ENCODE measurements at regions not wholly inside any gene's neighbourhood (a gene's known extent, or its start where the extent isn't known, plus 50 kb on each side); places are given as distances from the start of the nearest gene placed in this dataset.

- no peak for ATAC-seq
- H3K27ac ChIP-seq (ENCODE audit: low read length), result no peak overlapping the region
- intact Hi-C loops (cut with micrococcal nuclease; ENCODE audit: unreplicated experiment) (no loop called here), in situ Hi-C loops (cut with HindIII; ENCODE audit: low pct_unique_long_range_greater_than_20kb, low sequenced_read_pairs) (no loop called here)
- DNase-seq (ENCODE audit: low read depth, low spot score), result no peak
- no peak overlapping the region for H3K4me3 ChIP-seq (ENCODE audit: low read depth in 2 of 2, low read length in 2 of 2)
- CTCF ChIA-PET, result no interaction called here
- no peaks in the 10 kb centered on the region for H3K27me3 ChIP-seq (ENCODE audit: control insufficient read depth, insufficient read depth, low read length)
- H3K9me3 ChIP-seq (ENCODE audit: control insufficient read depth, insufficient read depth, low read depth, low read length), result no peaks in the 10 kb centered on the region
- no peaks in the 10 kb centered on the region for H3K4me1 ChIP-seq (ENCODE audit: control insufficient read depth, insufficient read depth, low read length)
- no peaks in the 10 kb centered on the region for H3K36me3 ChIP-seq (ENCODE audit: control insufficient read depth, insufficient read depth, low read length)
- no TSS peak for BruUV-seq (replicated peaks)
- POLR2A ChIA-PET, result no interaction called here
- TF ChIP-seq POLR2AphosphoS5 (IDR thresholded peaks at IDR 0.05; ENCODE audit: low read depth, low read length) (no peak), CTCF (IDR thresholded peaks at IDR 0.05) (no peak), TCF7L2 (IDR thresholded peaks at IDR 0.05; ENCODE audit: low read depth, low read length) (no peak), REST (IDR thresholded peaks at IDR 0.05; ENCODE audit: insufficient read depth in 1 of 2, low read depth in 2 of 2, low read length in 1 of 2) (no peak), SIN3A (IDR thresholded peaks at IDR 0.05; ENCODE audit: borderline replicate concordance, insufficient read depth, low read depth, low read length) (no peak)
Measured at GRCh38 chr4:66300336-66300934, 630.1 kb upstream of the EPHA5 start.

- intact Hi-C loops (cut with micrococcal nuclease; ENCODE audit: unreplicated experiment), result no loop called here
Measured at GRCh38 chr4:66298569-66298968, 628.3 kb upstream of the EPHA5 start.

More at GRCh38 chr4:66298569-66298968, 628.3 kb upstream of the EPHA5 start:
- no TSS peak for BruUV-seq (replicated peaks)
- ATAC-seq (no peak), DNase-seq (ENCODE audit: low read depth, low spot score) (no peak)
- no peaks in the 10 kb centered on the region for H3K36me3 ChIP-seq (ENCODE audit: control insufficient read depth, insufficient read depth, low read length)
- TF ChIP-seq REST (IDR thresholded peaks at IDR 0.05; ENCODE audit: insufficient read depth in 1 of 2, low read depth in 2 of 2, low read length in 1 of 2), result no peak
- no peak for TF ChIP-seq CTCF (IDR thresholded peaks at IDR 0.05)
- no peak for TF ChIP-seq TCF7L2 (IDR thresholded peaks at IDR 0.05; ENCODE audit: low read depth, low read length)
- TF ChIP-seq POLR2AphosphoS5 (IDR thresholded peaks at IDR 0.05; ENCODE audit: low read depth, low read length), result no peak
- TF ChIP-seq SIN3A (IDR thresholded peaks at IDR 0.05; ENCODE audit: borderline replicate concordance, insufficient read depth, low read depth, low read length), result no peak
- H3K27ac ChIP-seq (ENCODE audit: low read length), result no peak overlapping the region
- no peaks in the 10 kb centered on the region for H3K9me3 ChIP-seq (ENCODE audit: control insufficient read depth, insufficient read depth, low read depth, low read length)
- in situ Hi-C loops (cut with HindIII; ENCODE audit: low pct_unique_long_range_greater_than_20kb, low sequenced_read_pairs), result no loop called here
- CTCF ChIA-PET, result no interaction called here
- H3K4me1 ChIP-seq (ENCODE audit: control insufficient read depth, insufficient read depth, low read length), result no peaks in the 10 kb centered on the region
- POLR2A ChIA-PET, result no interaction called here
- no peak overlapping the region for H3K4me3 ChIP-seq (ENCODE audit: low read depth in 2 of 2, low read length in 2 of 2)
- no peaks in the 10 kb centered on the region for H3K27me3 ChIP-seq (ENCODE audit: control insufficient read depth, insufficient read depth, low read length)

All from Panc1 (cell line).